ENCODE measurements at regions not wholly inside any gene's neighbourhood (a gene's known extent, or its start where the extent isn't known, plus 50 kb on each side); places are given as distances from the start of the nearest gene placed in this dataset.

DNA sequence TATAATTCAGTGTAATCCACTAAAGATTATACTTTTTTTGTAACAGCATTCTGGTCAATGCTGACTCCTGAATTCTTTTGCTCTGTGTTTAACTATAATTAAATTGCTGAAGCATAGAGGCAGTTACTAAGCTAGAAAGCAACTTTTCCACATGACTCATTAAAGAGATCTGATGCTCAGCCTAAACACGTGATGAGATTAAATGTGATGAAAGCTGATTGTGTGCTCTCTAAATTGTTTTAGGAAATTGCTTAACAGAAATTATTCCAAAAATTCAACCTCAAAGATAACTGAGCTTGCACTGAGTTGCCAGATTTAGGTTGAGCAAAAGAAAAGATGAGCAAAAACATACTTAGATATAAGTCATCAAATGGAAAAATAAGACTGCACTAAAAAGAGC is 1033.6 kb downstream of the FAM181B start:
- TF ChIP-seq, protein P1, sequence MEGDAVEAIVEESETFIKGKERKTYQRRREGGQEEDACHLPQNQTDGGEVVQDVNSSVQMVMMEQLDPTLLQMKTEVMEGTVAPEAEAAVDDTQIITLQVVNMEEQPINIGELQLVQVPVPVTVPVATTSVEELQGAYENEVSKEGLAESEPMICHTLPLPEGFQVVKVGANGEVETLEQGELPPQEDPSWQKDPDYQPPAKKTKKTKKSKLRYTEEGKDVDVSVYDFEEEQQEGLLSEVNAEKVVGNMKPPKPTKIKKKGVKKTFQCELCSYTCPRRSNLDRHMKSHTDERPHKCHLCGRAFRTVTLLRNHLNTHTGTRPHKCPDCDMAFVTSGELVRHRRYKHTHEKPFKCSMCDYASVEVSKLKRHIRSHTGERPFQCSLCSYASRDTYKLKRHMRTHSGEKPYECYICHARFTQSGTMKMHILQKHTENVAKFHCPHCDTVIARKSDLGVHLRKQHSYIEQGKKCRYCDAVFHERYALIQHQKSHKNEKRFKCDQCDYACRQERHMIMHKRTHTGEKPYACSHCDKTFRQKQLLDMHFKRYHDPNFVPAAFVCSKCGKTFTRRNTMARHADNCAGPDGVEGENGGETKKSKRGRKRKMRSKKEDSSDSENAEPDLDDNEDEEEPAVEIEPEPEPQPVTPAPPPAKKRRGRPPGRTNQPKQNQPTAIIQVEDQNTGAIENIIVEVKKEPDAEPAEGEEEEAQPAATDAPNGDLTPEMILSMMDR (IDR thresholded peaks at IDR 0.05) = no peak
- TF ChIP-seq POLR2A (IDR thresholded peaks at IDR 0.05) = no peak

Measured in heart left ventricle (tissue), 13 donors.